DND-41 (cell line): ENCODE measurements at regions not wholly inside any gene's neighbourhood (a gene's known extent, or its start where the extent isn't known, plus 50 kb on each side); places are given as distances from the start of the nearest gene placed in this dataset.

ENCODE experiments used
- ATAC-seq: fragments of 200-7000 bp; cut with Tn5 transposase; 3 replicates; pipeline ENCODE4 v1.9.1; 2021; ENCODE audit warnings: low read depth; ENCODE audit not compliant: insufficient read depth
- DNase-seq: peaks from one replicate; pipeline ENCODE4 v3.0.0-alpha.2; 2020
- H2AFZ ChIP-seq: 2 replicates; pipeline ENCODE4 v1.6.0; 2012; ENCODE audit warnings: low read depth, low read length
- H3K27ac ChIP-seq: 2 replicates; pipeline ENCODE4 v1.5.1; 2012; ENCODE audit warnings: low read length, inconsistent platforms
- H3K27me3 ChIP-seq: fragments of 200-600 bp; sonication (generic); 2 replicates; pipeline ENCODE4 v1.6.0; 2012; ENCODE audit warnings: low read length, mild to moderate bottlenecking, inconsistent platforms; ENCODE audit not compliant: insufficient read depth, poor library complexity
- H3K36me3 ChIP-seq: 2 replicates; pipeline ENCODE4 v1.5.1; 2012; ENCODE audit warnings: low read length, inconsistent platforms; ENCODE audit not compliant: insufficient read depth
- H3K4me1 ChIP-seq: 2 replicates; pipeline ENCODE4 v1.5.1; 2012; ENCODE audit warnings: mild to moderate bottlenecking, low read length; ENCODE audit not compliant: insufficient read depth
- H3K4me2 ChIP-seq: 2 replicates; pipeline ENCODE4 v1.6.0; 2012; ENCODE audit warnings: mild to moderate bottlenecking, moderate library complexity, low read length, inconsistent platforms; ENCODE audit not compliant: insufficient read depth
- H3K4me3 ChIP-seq, 2 experiments: fragments of 200-600 bp in 1 of 2; shearing (Covaris generic) in 1 of 2; 2 replicates each; pipeline ENCODE4 v1.5.1; 2012 to 2016; ENCODE audit warnings: inconsistent platforms in 2 of 2, low read length in 2 of 2, mild to moderate bottlenecking in 2 of 2, low read depth in 1 of 2, moderate library complexity in 1 of 2
- H3K79me2 ChIP-seq: 2 replicates; pipeline ENCODE4 v1.6.0; 2012; ENCODE audit warnings: low read length, inconsistent platforms; ENCODE audit not compliant: insufficient read depth
- H3K9ac ChIP-seq: 2 replicates; pipeline ENCODE4 v1.6.0; 2012; ENCODE audit warnings: low read depth, mild to moderate bottlenecking, inconsistent platforms, low read length, moderate library complexity
- H3K9me3 ChIP-seq: 2 replicates; pipeline ENCODE4 v1.5.1; 2012; ENCODE audit warnings: low read length, moderate library complexity, mild to moderate bottlenecking, inconsistent platforms; ENCODE audit not compliant: insufficient read depth, severe bottlenecking
- H4K20me1 ChIP-seq: 2 replicates; pipeline ENCODE4 v1.6.0; 2012; ENCODE audit warnings: low read length; ENCODE audit not compliant: insufficient read depth
- CTCF ChIP-seq: IDR thresholded peaks from 2 replicates; pipeline ENCODE4 v1.5.1; 2012; ENCODE audit warnings: borderline replicate concordance, low read length, moderate library complexity, mild to moderate bottlenecking; ENCODE audit not compliant: poor library complexity, severe bottlenecking; ENCODE audit errors: extremely low read depth
- EZH2 ChIP-seq: IDR thresholded peaks from 3 replicates; pipeline ENCODE4 v1.6.1; 2012; ENCODE audit warnings: borderline replicate concordance, low read depth, mild to moderate bottlenecking, moderate library complexity, low read length, inconsistent platforms; ENCODE audit not compliant: severe bottlenecking

- DNase-seq (no peak), ATAC-seq (no peak)
- no peaks in the 10 kb centered on the region for H3K36me3 ChIP-seq
- no peaks in the 10 kb centered on the region for H3K27me3 ChIP-seq
- H2AFZ ChIP-seq = no peak overlapping the region
- no peaks in the 10 kb centered on the region for H3K9me3 ChIP-seq
- no peaks in the 10 kb centered on the region for H4K20me1 ChIP-seq
- H3K4me1 ChIP-seq = no peaks in the 10 kb centered on the region
- no peaks in the 10 kb centered on the region for H3K79me2 ChIP-seq
- H3K4me3 ChIP-seq = no peak overlapping the region
- no peak overlapping the region for H3K27ac ChIP-seq
- H3K4me2 ChIP-seq = no peak overlapping the region
- no peak overlapping the region for H3K9ac ChIP-seq
- TF ChIP-seq CTCF (no peak), EZH2 (no peak)
Observed at GRCh38 chr5:166649676-166650075, 1641.8 kb upstream of the WWC1 start.

- H3K4me3 ChIP-seq = no peak overlapping the region
- no peak overlapping the region for H3K4me2 ChIP-seq
- TF ChIP-seq CTCF (no peak), EZH2 (no peak)
- no peak overlapping the region for H3K27ac ChIP-seq
- H3K4me1 ChIP-seq = no peaks in the 10 kb centered on the region
- no peak overlapping the region for H2AFZ ChIP-seq
- no peaks in the 10 kb centered on the region for H3K36me3 ChIP-seq
- no peaks in the 10 kb centered on the region for H4K20me1 ChIP-seq
- H3K79me2 ChIP-seq = no peaks in the 10 kb centered on the region
- H3K9ac ChIP-seq = no peak overlapping the region
- H3K9me3 ChIP-seq = no peaks in the 10 kb centered on the region
- no peak for ATAC-seq
- no peaks in the 10 kb centered on the region for H3K27me3 ChIP-seq
- no peak for DNase-seq
Observed at GRCh38 chr5:166651234-166651633, 1640.2 kb upstream of the WWC1 start.

- no peaks in the 10 kb centered on the region for H3K9me3 ChIP-seq
- no peaks in the 10 kb centered on the region for H3K27me3 ChIP-seq
- TF ChIP-seq CTCF = no peak
- TF ChIP-seq EZH2 = no peak
Observed at GRCh38 chr5:166671811-166672210, 1619.6 kb upstream of the WWC1 start.

GRCh38 chr5:166672431-166672830 lies 1619.0 kb upstream of the WWC1 start:
- H3K4me2 ChIP-seq = no peak overlapping the region
- H3K4me1 ChIP-seq = no peaks in the 10 kb centered on the region
- H3K27me3 ChIP-seq = no peaks in the 10 kb centered on the region
- no peaks in the 10 kb centered on the region for H4K20me1 ChIP-seq
- no peak overlapping the region for H3K9ac ChIP-seq
- no peak for TF ChIP-seq CTCF
- TF ChIP-seq EZH2 = no peak
- no peak overlapping the region for H3K4me3 ChIP-seq
- DNase-seq (no peak), ATAC-seq (no peak)
- no peaks in the 10 kb centered on the region for H3K79me2 ChIP-seq
- no peak overlapping the region for H2AFZ ChIP-seq
- H3K36me3 ChIP-seq = no peaks in the 10 kb centered on the region
- H3K9me3 ChIP-seq = no peaks in the 10 kb centered on the region
- no peak overlapping the region for H3K27ac ChIP-seq

More at GRCh38 chr5:166671811-166672210, 1619.6 kb upstream of the WWC1 start:
- ATAC-seq (no peak), DNase-seq (no peak)
- no peak overlapping the region for H2AFZ ChIP-seq
- H4K20me1 ChIP-seq = no peaks in the 10 kb centered on the region
- H3K4me1 ChIP-seq = no peaks in the 10 kb centered on the region
- no peak overlapping the region for H3K9ac ChIP-seq
- H3K4me2 ChIP-seq = no peak overlapping the region
- no peak overlapping the region for H3K27ac ChIP-seq
- H3K36me3 ChIP-seq = no peaks in the 10 kb centered on the region
- no peak overlapping the region for H3K4me3 ChIP-seq
- H3K79me2 ChIP-seq = no peaks in the 10 kb centered on the region
